Anterior cingulate cortex (tissue), 58 donors: ENCODE measurements at regions not wholly inside any gene's neighbourhood (a gene's known extent, or its start where the extent isn't known, plus 50 kb on each side); places are given as distances from the start of the nearest gene placed in this dataset.
"Not testable (repeated sequence)": the region's sequence is repeated elsewhere in the genome, so short reads cannot be mapped to it uniquely, and the experiment has no call there.

Experiments used
- DNase-seq, 58 donors: peaks; one replicate each; lab custom pipeline; 2025; lab: John Stamatoyannopoulos, UW

DNA sequence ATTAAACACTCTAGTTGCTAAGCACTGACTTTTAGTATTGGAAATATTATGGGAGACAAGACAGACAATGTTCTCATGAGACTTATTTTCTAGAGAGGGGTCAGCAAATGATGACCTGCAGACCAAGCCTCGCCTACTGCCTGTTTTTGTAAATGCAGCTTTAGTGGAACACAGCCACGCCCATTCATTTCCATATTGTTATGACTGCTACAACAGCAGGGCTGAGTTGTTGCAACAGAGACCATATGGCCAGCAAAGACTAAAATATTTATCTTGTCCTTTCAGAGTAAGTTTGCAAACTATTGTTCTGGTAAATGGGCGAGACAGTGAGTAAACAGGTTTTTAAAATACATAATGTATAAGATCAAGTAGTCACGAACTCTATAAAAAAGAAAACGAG, 570.2 kb downstream of the NTRK3 start:
- no peak for DNase-seq

DNA sequence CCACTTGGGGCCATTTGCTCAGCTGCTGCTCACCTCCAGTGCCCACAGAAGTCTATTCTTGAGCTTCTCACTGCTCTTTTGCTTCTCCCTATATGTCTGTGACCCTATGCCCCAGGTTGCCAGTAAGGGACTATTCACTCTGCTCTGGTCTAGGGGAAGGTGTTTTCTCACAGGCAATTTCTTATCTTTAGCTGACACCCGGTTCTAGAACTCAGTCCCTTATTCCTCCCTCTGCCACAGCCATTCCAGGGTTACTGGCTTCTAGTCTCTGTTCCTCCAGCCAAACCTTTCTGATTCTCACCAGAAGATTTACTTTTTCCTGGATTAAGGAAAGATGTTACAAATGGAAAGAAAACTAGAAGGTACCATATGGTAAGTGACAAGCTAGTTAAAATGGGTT, 574.0 kb downstream of the NTRK3 start:
- DNase-seq = no peak

DNA sequence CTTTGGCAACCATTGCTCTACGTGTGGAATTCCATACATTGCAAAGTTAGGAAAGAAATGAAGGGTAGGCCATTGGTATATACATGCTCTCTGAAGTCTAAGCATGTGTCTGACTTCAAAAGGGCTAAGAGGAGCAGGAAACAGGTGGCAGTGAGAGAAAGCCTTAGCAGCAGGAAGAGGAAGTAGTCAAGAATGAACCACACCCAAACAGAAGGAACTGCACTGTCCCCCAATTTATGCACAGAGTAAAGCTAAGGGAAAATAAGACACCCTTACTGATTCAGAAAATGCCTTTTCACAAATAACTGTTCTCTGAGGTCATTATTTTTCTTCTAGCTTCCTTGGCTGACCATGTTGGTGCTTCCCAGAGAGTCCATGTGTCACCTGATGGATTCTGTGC, 575.4 kb downstream of the NTRK3 start:
- DNase-seq = no peak

GRCh38 chr15:87680208-87680607, 576.3 kb downstream of the NTRK3 start:
- no peak for DNase-seq

DNA sequence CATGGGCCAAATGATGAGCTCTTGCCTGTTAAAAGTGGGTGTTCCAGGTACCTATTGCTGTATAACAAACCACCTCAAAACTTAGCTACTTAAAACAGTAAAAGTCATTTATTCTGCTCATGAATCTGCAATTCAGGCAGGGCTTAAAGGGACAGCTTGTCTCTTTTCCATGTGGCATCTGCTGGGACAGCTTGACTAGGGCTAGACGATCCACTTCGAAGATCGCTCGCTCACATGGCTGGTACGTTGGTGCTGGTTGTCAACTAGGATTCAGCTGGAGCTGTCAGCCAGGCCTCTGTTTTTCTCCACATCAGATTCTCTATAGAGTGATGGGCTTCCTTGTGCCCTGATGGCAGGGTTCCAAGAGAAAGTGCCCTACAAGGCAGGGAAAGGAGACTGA, 581.3 kb downstream of the NTRK3 start:
- DNase-seq = no peak

- peak in 15 of 58 donors; percentile 1 to 37 (median 4) for DNase-seq
Measured at GRCh38 chr15:87672309-87673288, 583.9 kb downstream of the NTRK3 start.

GRCh38 chr15:87671289-87671688, 585.2 kb downstream of the NTRK3 start:
- no peak for DNase-seq

GRCh38 chr15:87669846-87670245, 586.7 kb downstream of the NTRK3 start:
- peak in 12 of 58 donors; percentile 1 to 70 (median 12) for DNase-seq

GRCh38 chr15:87668768-87669564, 587.6 kb downstream of the NTRK3 start:
- not testable (repeated sequence) for DNase-seq

GRCh38 chr15:87667643-87668042, 588.9 kb downstream of the NTRK3 start:
- DNase-seq = no peak

GRCh38 chr15:87662575-87662974, 594.0 kb downstream of the NTRK3 start:
- DNase-seq = no peak

DNA sequence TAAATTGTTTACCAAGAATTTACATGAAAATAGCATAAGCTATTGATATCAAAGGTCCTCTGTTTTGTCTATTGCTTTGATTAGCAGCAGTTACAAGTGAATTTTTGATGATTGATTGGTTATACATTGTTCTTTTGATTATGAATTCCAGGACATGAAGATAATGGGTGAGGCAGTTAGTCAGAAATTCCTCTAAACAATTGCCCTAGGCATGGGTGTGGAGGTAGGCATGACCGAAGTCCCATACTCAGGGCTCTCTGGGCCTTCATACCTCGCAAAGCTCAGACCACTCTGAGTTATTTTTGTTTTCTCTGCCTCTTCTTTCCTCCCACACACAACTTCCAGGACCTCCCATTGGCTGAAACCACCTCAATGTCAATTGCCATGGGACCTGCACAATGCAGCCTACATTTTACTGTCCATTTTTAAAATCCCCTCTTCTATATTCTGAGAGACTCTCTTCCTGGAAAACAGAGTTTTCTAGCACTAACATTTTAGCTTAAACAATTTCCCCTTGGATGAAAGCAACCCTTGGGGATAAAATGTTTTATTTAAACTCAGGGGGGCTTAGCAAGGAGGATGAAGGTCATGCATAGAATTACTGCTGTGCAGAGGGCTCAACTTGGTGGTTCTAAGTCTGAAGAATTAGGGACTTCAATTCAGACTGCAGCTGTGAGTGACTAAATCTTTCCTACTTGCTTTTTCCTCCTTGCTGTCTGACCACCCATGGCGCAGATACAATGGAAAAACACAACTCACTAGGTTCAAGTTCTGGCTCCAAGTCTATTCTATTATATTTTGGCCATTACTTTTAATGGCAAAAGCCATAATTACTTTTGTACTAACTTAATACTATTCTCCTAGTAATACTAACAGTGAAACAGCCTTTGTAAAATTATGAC, 594.8 kb downstream of the NTRK3 start:
- no peak for DNase-seq

DNA sequence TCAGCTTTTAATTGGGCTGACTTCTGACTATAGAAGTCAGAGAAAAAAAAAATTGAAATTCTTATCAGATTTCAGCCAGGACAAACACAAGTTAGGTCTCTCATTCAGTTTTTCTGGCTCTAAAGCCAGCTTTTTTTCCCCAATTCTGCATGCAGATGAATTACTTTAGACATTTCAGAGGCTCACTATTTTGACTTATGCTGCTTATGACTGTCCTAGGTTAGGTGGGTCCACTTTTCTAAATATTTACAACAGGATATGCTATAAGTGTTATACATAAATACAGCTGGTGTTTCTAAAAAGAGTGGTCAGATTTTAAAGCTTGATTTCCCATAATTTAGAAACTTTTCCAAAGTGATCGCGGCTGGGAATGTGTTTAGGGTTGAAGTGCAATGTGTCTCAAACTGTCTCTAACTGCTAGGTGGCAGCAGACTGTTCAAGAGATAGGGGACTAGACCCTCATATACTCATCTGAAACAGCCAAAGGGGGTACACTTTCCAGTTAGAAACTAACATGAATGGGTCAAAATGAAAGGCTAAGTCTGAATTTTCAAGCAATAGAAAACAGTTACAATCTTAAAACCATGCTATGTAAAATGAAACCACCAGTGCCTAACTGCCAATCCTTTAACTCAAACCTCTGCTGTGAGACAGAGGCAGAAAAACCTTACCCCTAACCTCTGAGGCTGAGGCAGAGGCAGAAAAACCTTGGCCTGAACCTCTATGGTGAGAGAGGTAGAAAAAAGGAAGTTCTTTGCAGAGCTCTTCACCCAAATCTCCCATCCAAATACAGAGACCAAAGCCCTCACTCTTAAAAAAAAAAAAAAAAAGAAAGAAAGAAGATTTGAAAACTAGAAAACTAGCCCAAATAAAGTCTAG, 596.0 kb downstream of the NTRK3 start:
- DNase-seq = no peak

DNA sequence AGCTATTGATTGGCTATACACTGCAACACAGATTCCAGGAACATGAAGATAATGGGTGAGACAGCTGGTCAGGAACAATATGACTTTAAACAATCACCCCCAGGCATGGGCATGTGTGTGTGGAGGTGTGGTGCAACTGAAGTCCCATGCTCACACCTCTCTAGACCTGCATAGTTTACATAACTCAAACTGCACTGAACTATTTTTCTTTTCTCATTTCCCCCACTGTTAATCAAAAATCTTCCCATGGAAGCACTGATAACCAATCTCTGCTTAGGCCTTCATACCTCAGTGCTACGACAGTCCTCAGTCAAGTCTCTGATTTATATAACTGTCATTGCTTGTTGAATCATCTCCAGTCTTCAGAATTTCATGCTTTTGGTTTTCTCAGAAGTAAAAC, 600.2 kb downstream of the NTRK3 start:
- DNase-seq = no peak

DNA sequence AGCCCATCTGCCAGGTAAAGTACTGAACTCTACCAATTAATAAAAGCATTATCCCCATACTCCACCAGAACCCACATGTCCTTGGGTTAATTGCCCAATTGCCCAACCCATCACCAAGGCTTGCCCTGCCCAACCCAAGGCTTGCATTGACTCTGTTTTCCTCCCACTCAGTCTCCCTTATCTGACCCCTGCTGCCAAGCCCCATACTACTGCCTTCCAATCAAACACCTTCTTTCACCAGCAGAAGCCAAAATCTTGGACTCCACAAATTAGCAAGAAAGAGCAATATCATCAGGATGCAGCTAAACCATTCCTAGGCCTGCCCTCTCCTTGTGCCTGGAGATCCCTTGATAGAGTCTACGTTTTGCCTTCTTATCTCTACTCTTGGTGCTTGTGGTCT, 602.9 kb downstream of the NTRK3 start:
- no peak for DNase-seq

DNA sequence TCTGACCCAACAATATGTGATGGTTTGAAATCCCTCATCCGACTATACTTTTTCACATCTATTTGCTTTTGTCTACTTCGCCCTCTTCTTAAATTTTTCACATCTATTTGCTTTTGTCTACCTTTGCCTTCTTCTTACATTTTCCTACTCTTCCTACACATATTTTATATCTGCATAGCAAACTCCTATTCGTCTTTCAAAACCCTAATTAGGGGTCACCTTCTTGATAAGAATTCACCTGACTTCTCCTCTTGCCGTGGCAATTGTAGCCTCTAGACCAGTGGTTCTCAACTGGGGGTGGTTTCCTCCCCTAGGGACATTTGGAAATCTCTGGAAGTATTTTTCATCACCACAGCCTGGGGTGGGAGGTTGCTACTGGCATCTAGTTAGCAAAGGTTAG, 607.4 kb downstream of the NTRK3 start:
- DNase-seq = no peak

DNA sequence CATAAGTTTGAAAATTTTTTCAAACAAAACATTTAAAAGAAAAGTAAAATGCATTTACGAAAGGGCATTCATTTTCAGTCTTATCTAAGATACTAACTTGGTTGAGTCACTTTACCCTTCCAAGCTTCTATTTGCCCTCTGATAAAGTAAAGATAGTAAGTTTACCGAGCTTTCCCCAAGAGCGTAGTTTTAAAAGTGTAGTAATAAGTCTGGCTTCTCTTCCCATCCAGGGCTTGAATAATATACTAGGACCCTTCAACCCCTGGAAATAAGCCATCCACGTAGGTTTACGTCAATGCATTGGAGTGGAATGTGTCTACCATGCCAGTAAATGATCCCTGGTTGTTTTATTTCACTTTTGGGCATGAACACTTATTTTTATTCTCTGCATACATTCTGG, 608.3 kb downstream of the NTRK3 start:
- DNase-seq = no peak

DNA sequence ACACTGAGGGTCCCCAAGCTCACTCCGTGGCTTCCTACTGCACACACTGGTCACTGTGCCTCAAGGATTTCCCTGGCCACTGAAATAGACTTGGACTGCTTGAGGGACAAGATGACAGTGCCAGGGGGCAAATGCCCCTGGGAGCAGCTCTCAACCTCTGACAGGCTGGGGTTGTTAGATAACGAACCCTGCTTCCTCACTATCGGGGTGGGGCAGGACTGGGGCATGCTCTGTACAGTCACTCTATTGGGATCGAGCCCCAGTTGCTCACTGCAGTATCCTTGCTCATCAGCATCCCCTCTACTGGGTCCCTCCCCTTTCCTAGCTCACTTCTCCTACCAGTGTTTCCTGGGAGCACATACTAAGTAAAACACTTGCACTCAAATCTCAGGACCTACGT, 610.8 kb downstream of the NTRK3 start:
- no peak for DNase-seq

DNA sequence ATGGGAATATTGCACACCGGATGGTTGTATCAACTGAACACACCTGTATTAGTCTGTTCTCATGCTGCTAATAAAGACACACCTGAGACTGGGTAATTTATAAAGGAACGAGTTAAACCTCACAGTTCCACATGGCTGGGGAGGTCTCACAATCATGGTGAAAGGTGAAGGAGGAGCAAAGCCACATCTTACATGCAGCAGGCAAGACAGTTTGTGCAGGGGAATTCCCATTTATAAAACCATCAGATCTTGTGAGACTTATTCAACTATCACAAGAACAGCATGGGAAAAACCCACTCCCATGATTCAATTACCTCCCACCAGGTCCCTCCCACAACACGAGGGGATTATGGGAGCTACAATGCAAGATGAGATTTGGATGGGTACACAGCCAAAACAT, 613.5 kb downstream of the NTRK3 start:
- DNase-seq = not testable (repeated sequence)
